Neural cell (in vitro differentiated cells): ENCODE measurements at regions not wholly inside any gene's neighbourhood (a gene's known extent, or its start where the extent isn't known, plus 50 kb on each side); places are given as distances from the start of the nearest gene placed in this dataset.

Experiments
- CTCF ChIP-seq: fragments of 450-650 bp; IDR thresholded peaks from 2 replicates; pipeline ENCODE4 v1.5.1; 2014; ENCODE audit warnings: antibody characterized with exemption, mild to moderate bottlenecking, moderate library complexity; ENCODE audit not compliant: poor library complexity, severe bottlenecking
- POLR2AphosphoS5 ChIP-seq: IDR thresholded peaks from 2 replicates; pipeline ENCODE4 v1.6.1; 2012
- RAD21 ChIP-seq: fragments of 450-650 bp; conservative IDR thresholded peaks from 2 replicates; pipeline ENCODE4 v1.6.1; 2014; ENCODE audit warnings: antibody characterized with exemption, mild to moderate bottlenecking, moderate library complexity

- no peak for TF ChIP-seq RAD21
- no peak for TF ChIP-seq CTCF
- no peak for TF ChIP-seq POLR2AphosphoS5
These were observed 333.7 kb upstream of the OR4E1 start for GRCh38 chr14:22007363-22007762.
